ENCODE measurements at regions not wholly inside any gene's neighbourhood (a gene's known extent, or its start where the extent isn't known, plus 50 kb on each side); places are given as distances from the start of the nearest gene placed in this dataset.

GRCh38 chr4:12177416-12177815 lies 748.7 kb upstream of the HS3ST1 start:
- H3K27ac ChIP-seq (ENCODE audit: low read depth, low read length, poor library complexity, severe bottlenecking) = no peak overlapping the region
- no peaks in the 10 kb centered on the region for H3K4me1 ChIP-seq (ENCODE audit: insufficient read depth, low read length, poor library complexity, severe bottlenecking)
- ChIA-PET POLR2A (ENCODE audit: low non-redundant PET) (no interaction called here), CTCF (no interaction called here)
- no peak for DNase-seq (ENCODE audit: low spot score)
- intact Hi-C loops (cut with micrococcal nuclease; ENCODE audit: unreplicated experiment) = no loop called here
- no peaks in the 10 kb centered on the region for H3K36me3 ChIP-seq (ENCODE audit: insufficient read depth, low read length, poor library complexity, severe bottlenecking)
- no peak overlapping the region for H3K4me3 ChIP-seq (ENCODE audit: low read depth, low read length, poor library complexity, severe bottlenecking)
- TF ChIP-seq CTCF (conservative IDR thresholded peaks at IDR 0.05; ENCODE audit: low read depth, low read length) = no peak
- no peak for TF ChIP-seq EZH2 (IDR thresholded peaks at IDR 0.05; ENCODE audit: borderline replicate concordance, low read depth, low read length, poor library complexity, severe bottlenecking)
- H3K27me3 ChIP-seq (replicated peaks; ENCODE audit: insufficient read depth, low read depth, low read length, poor library complexity) = no peaks in the 10 kb centered on the region
- peaks cover 40% of the 10 kb centered on the region for H3K9me3 ChIP-seq (ENCODE audit: low read depth, low read length, poor library complexity, severe bottlenecking)
- no TSS peak for BruUV-seq (replicated peaks)

GRCh38 chr4:12173496-12173895 lies 744.8 kb upstream of the HS3ST1 start:
- Histone ChIP-seq H3K9me3 (ENCODE audit: low read depth, low read length, poor library complexity, severe bottlenecking) (peaks cover 52% of the 10 kb centered on the region), H3K4me3 (ENCODE audit: low read depth, low read length, poor library complexity, severe bottlenecking) (no peak overlapping the region), H3K27ac (ENCODE audit: low read depth, low read length, poor library complexity, severe bottlenecking) (no peak overlapping the region), H3K27me3 (replicated peaks; ENCODE audit: insufficient read depth, low read depth, low read length, poor library complexity) (no peaks in the 10 kb centered on the region), H3K4me1 (ENCODE audit: insufficient read depth, low read length, poor library complexity, severe bottlenecking) (no peaks in the 10 kb centered on the region), H3K36me3 (ENCODE audit: insufficient read depth, low read length, poor library complexity, severe bottlenecking) (no peaks in the 10 kb centered on the region)
- POLR2A ChIA-PET (ENCODE audit: low non-redundant PET) = no interaction called here
- no TSS peak for BruUV-seq (replicated peaks)
- intact Hi-C loops (cut with micrococcal nuclease; ENCODE audit: unreplicated experiment) = no loop called here
- TF ChIP-seq EZH2 (IDR thresholded peaks at IDR 0.05; ENCODE audit: borderline replicate concordance, low read depth, low read length, poor library complexity, severe bottlenecking) (no peak), CTCF (conservative IDR thresholded peaks at IDR 0.05; ENCODE audit: low read depth, low read length) (no peak)
- CTCF ChIA-PET = no interaction called here
- DNase-seq (ENCODE audit: low spot score) = no peak

- no peak for DNase-seq (ENCODE audit: low spot score)
- Histone ChIP-seq H3K4me1 (ENCODE audit: insufficient read depth, low read length, poor library complexity, severe bottlenecking) (no peaks in the 10 kb centered on the region), H3K9me3 (ENCODE audit: low read depth, low read length, poor library complexity, severe bottlenecking) (peaks cover 51% of the 10 kb centered on the region), H3K27me3 (replicated peaks; ENCODE audit: insufficient read depth, low read depth, low read length, poor library complexity) (no peaks in the 10 kb centered on the region), H3K4me3 (ENCODE audit: low read depth, low read length, poor library complexity, severe bottlenecking) (no peak overlapping the region), H3K36me3 (ENCODE audit: insufficient read depth, low read length, poor library complexity, severe bottlenecking) (no peaks in the 10 kb centered on the region), H3K27ac (ENCODE audit: low read depth, low read length, poor library complexity, severe bottlenecking) (no peak overlapping the region)
- no peak for TF ChIP-seq EZH2 (IDR thresholded peaks at IDR 0.05; ENCODE audit: borderline replicate concordance, low read depth, low read length, poor library complexity, severe bottlenecking)
- TF ChIP-seq CTCF (conservative IDR thresholded peaks at IDR 0.05; ENCODE audit: low read depth, low read length) = no peak
- CTCF ChIA-PET = no interaction called here
- no TSS peak for BruUV-seq (replicated peaks)
- POLR2A ChIA-PET (ENCODE audit: low non-redundant PET) = no interaction called here
- intact Hi-C loops (cut with micrococcal nuclease; ENCODE audit: unreplicated experiment) = no loop called here
Observed at GRCh38 chr4:12172198-12172973, 743.7 kb upstream of the HS3ST1 start.

All from A673 (cell line).